PFSK-1 (cell line): ENCODE measurements at regions not wholly inside any gene's neighbourhood (a gene's known extent, or its start where the extent isn't known, plus 50 kb on each side); places are given as distances from the start of the nearest gene placed in this dataset.

Experiments used
- FOXP2 ChIP-seq: optimal IDR thresholded peaks from 2 replicates; pipeline ENCODE3; 2011; ENCODE audit warnings: borderline replicate concordance, control low read depth, inconsistent platforms; ENCODE audit not compliant: insufficient read depth; ENCODE audit errors: extremely low read length, extremely low read depth
- POLR2AphosphoS5 ChIP-seq: IDR thresholded peaks from 2 replicates; pipeline ENCODE4 v1.6.1; 2012; ENCODE audit warnings: low read depth, mild to moderate bottlenecking, control low read depth, low read length, moderate library complexity
- SIN3A ChIP-seq: IDR thresholded peaks from 2 replicates; pipeline ENCODE4 v1.6.1; 2012; ENCODE audit warnings: mild to moderate bottlenecking, low read length, moderate library complexity, borderline replicate concordance; ENCODE audit not compliant: insufficient read depth
- TAF1 ChIP-seq: IDR thresholded peaks from 2 replicates; pipeline ENCODE4 v1.6.1; 2012; ENCODE audit warnings: low read length, control low read depth, borderline replicate concordance; ENCODE audit not compliant: insufficient read depth
- TF ChIP-seq, protein P1 (sequence below), 2 experiments: IDR thresholded peaks; 2 replicates each; pipeline versions ENCODE4 v1.6.1 to v1.8.0; 2011 to 2012; ENCODE audit warnings: low read depth in 2 of 2, low read length in 2 of 2, control low read depth in 1 of 2, inconsistent platforms in 1 of 2, mild to moderate bottlenecking in 1 of 2, moderate library complexity in 1 of 2; ENCODE audit not compliant: insufficient read depth in 1 of 2

GRCh38 chr1:228945885-228946284, 210.6 kb downstream of the RHOU start:
- TF ChIP-seq TAF1, result no peak
- TF ChIP-seq POLR2AphosphoS5, result no peak
- no peak for TF ChIP-seq SIN3A
- TF ChIP-seq, protein P1, sequence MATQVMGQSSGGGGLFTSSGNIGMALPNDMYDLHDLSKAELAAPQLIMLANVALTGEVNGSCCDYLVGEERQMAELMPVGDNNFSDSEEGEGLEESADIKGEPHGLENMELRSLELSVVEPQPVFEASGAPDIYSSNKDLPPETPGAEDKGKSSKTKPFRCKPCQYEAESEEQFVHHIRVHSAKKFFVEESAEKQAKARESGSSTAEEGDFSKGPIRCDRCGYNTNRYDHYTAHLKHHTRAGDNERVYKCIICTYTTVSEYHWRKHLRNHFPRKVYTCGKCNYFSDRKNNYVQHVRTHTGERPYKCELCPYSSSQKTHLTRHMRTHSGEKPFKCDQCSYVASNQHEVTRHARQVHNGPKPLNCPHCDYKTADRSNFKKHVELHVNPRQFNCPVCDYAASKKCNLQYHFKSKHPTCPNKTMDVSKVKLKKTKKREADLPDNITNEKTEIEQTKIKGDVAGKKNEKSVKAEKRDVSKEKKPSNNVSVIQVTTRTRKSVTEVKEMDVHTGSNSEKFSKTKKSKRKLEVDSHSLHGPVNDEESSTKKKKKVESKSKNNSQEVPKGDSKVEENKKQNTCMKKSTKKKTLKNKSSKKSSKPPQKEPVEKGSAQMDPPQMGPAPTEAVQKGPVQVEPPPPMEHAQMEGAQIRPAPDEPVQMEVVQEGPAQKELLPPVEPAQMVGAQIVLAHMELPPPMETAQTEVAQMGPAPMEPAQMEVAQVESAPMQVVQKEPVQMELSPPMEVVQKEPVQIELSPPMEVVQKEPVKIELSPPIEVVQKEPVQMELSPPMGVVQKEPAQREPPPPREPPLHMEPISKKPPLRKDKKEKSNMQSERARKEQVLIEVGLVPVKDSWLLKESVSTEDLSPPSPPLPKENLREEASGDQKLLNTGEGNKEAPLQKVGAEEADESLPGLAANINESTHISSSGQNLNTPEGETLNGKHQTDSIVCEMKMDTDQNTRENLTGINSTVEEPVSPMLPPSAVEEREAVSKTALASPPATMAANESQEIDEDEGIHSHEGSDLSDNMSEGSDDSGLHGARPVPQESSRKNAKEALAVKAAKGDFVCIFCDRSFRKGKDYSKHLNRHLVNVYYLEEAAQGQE (IDR thresholded peaks at IDR 0.05; ENCODE audit: insufficient read depth in 1 of 2, low read depth in 2 of 2, low read length in 2 of 2), result no peak
- no peak for TF ChIP-seq FOXP2

- TF ChIP-seq SIN3A, result no peak
- no peak for TF ChIP-seq TAF1
- TF ChIP-seq FOXP2, result no peak
- no peak for TF ChIP-seq POLR2AphosphoS5
- TF ChIP-seq, protein P1 (IDR thresholded peaks at IDR 0.05; ENCODE audit: insufficient read depth in 1 of 2, low read depth in 2 of 2, low read length in 2 of 2), result no peak
Observed at GRCh38 chr1:228953207-228953606, 217.9 kb downstream of the RHOU start.

- no peak for TF ChIP-seq POLR2AphosphoS5
- TF ChIP-seq SIN3A, result no peak
- TF ChIP-seq TAF1, result no peak
- TF ChIP-seq FOXP2, result no peak
- TF ChIP-seq, protein P1 (IDR thresholded peaks at IDR 0.05; ENCODE audit: insufficient read depth in 1 of 2, low read depth in 2 of 2, low read length in 2 of 2), result no peak
Observed at GRCh38 chr1:228955691-228956090, 220.4 kb downstream of the RHOU start.

DNA sequence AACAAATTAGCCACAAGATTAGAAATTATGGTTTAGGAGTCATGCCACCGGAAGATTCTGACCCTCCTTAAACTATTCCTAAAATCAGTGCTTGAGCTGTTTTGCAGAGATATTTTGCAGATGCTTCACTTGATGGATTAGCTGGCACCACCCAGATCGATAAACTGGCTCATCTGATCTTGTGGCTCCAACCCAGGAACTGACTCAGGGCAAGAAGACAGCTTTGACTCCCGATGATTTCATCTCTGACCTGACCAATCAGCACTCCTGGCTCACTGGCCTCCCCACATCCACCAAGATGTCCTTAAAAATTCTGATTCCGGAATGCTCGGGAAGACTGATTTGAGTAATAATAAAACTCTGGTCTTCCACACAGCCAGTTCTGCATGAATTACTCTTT, 221.6 kb downstream of the RHOU start:
- no peak for TF ChIP-seq POLR2AphosphoS5
- TF ChIP-seq, protein P1 (IDR thresholded peaks at IDR 0.05; ENCODE audit: insufficient read depth in 1 of 2, low read depth in 2 of 2, low read length in 2 of 2), result no peak
- TF ChIP-seq SIN3A, result no peak
- no peak for TF ChIP-seq TAF1

DNA sequence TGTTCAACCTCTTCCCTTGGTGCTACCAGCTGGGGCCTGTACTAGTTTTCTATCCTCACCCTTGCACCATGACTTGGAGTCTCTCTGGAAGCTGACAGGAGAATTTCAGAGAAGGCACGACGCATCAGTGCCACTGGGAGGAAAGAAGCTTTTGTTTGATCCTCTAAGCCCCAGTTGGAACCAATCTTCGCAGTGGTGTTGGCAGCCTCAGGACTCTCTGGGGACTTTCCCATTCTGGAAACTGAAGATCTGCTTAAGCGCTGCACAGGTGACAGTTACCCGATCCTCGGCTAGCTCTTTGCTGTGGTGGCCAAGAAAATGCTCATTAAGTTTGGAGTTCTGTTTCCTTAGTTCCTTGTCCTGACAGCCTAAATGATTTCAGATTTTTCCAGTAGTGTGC, 222.3 kb downstream of the RHOU start:
- TF ChIP-seq, protein P1 (IDR thresholded peaks at IDR 0.05; ENCODE audit: insufficient read depth in 1 of 2, low read depth in 2 of 2, low read length in 2 of 2), result no peak
- TF ChIP-seq SIN3A, result no peak
- no peak for TF ChIP-seq POLR2AphosphoS5
- no peak for TF ChIP-seq TAF1
- no peak for TF ChIP-seq FOXP2
